GM10847 (cell line): ENCODE measurements at regions not wholly inside any gene's neighbourhood (a gene's known extent, or its start where the extent isn't known, plus 50 kb on each side); places are given as distances from the start of the nearest gene placed in this dataset.

Experiments
- POLR2A ChIP-seq: IDR thresholded peaks from 2 replicates; pipeline ENCODE4 v1.6.1; 2011; ENCODE audit not compliant: insufficient read length; ENCODE audit errors: extremely low read depth

GRCh38 chr7:68152205-68152604 lies 1155.6 kb downstream of the TYW1 start:
- no peak for TF ChIP-seq POLR2A

DNA sequence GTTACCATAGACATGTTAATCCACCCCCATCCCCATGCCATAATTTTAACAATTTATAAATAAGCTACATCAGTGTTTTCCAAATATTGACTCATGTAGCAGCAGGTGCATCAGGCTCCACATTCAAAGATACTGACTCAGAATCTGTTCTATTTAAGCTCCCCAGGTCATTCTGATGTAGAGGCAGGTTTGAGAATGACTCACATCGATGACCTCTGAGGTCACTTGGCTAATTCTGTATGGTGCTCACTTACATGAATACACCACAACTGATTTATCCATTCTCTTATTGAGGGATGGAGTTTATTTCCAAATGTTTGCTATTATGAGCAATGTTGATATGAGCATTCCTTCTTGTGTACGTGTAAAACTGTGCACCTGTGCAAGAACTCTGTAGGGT lies 1159.0 kb downstream of the TYW1 start:
- TF ChIP-seq POLR2A = no peak

- TF ChIP-seq POLR2A = no peak
These were observed 1162.2 kb downstream of the TYW1 start for GRCh38 chr7:68158686-68159295.

DNA sequence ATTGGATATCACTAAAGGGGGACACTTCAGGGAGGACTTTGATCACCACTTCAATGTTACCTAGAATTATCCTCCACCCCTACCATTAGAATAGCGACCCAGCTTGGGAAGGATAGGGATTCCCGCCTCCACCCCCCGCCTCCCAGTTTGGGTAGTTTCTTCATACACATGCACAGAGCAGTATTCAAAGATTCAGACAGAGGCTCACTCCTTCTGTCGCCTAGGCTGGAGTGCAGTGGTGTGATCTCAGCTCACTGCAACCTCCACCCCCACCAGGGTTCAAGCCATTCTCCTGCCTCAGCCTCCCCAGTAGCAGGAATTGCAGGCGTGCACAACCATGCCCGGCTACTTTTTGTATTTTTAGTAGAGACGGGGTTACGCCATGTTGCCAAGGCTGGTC lies 1166.1 kb downstream of the TYW1 start:
- no peak for TF ChIP-seq POLR2A

GRCh38 chr7:68166525-68166924 lies 1169.9 kb downstream of the TYW1 start:
- no peak for TF ChIP-seq POLR2A

DNA sequence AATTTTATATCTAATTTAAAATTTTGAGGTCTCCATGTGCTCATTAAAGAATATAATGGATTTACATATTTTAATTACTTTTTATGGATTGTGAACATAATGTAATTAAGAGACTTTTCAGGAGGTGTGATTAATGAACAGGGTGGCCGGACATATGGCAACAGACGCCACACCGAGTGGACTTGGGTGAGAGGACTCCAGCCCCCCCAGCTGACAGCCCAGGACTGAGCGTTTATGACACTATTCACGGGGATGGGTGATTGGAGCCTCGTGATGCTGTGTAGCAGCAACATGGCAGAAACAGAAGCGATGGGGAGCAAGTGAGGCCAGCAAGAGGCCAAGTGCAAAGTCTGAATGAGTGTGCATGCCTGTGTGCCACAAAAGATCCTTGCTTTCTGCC lies 1176.9 kb downstream of the TYW1 start:
- no peak for TF ChIP-seq POLR2A

DNA sequence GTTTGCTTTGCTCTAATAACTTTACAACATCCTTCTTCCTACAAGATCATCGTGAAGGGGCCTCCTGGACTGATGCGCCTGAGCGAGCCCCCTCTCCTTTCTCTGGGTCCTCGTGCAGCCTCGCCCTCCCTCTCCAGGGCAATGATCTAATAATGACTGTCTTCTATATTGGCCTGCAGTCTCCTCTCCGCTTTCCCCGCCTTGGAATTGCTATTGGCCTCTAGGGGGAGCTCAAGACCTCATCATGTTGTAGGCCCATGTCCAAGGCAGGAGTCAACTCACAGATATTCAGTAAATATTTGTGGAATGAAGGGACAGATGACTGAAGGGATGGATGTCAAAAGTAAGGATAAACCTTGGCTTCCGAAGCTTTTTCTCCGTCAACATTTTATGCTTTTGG lies 1180.3 kb downstream of the TYW1 start:
- no peak for TF ChIP-seq POLR2A

DNA sequence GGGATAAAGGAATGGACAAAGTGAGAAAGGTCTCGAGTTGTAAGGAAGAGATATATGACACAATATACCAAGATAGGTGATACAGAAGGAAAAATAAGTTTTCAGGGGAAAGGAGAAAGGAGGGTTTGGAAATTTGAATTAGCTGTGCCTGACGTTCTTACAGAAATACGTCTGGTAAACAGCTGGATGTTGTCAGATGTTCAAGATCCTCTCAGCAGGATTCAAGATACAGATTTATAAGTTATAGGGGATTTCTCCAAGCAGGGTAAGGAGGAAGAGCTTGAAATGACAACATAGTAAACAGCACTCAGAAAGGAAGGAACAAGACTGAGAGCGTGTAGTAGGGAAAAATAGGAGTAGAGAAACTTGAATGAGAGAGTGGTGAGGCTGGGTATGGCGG lies 1184.1 kb downstream of the TYW1 start:
- no peak for TF ChIP-seq POLR2A

DNA sequence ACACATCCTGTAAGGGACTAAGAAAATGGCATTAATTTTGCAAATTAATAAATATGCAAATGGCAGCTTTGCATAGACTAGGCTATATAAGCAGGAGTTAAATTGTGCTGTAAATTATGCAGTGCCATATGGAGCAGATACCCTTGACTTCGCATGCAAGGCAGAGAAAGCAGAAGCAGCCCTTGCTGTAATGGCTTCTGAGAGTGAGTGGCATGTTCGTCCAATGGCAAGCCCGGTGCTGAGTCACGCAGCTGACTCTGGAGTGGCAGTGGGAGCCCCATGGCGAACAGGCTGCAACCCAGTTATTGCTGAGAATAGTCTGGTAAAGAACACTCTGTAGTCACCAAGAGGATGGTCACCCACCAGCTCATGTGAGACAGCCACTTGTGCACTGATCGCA lies 1186.5 kb downstream of the TYW1 start:
- no peak for TF ChIP-seq POLR2A

- no peak for TF ChIP-seq POLR2A
These were observed 1189.2 kb downstream of the TYW1 start for GRCh38 chr7:68185631-68186456.

GRCh38 chr7:68187532-68187931 lies 1190.9 kb downstream of the TYW1 start:
- TF ChIP-seq POLR2A = no peak

DNA sequence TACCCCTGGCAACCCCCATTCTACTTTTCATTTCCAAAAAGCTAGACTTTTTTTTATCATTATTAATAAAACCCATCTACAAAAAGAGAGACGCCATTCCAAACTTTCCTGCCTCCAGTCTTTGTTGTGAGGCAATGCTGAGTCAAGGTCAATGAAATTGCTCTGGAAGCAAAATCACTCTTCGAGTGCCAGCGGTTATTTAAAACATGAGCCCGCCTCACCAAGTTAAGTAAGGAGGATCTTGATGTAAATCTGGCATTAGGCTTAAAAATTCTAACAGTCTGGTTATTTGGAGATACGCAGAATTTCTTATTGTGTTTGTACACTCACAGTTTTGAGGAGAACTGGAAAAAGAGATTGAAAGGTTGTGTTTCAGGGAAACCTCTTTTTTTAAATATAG lies 1196.3 kb downstream of the TYW1 start:
- TF ChIP-seq POLR2A = no peak

- TF ChIP-seq POLR2A = no peak
These were observed 1203.5 kb downstream of the TYW1 start for GRCh38 chr7:68200051-68200670.

GRCh38 chr7:68203251-68203650 lies 1206.6 kb downstream of the TYW1 start:
- TF ChIP-seq POLR2A = no peak

DNA sequence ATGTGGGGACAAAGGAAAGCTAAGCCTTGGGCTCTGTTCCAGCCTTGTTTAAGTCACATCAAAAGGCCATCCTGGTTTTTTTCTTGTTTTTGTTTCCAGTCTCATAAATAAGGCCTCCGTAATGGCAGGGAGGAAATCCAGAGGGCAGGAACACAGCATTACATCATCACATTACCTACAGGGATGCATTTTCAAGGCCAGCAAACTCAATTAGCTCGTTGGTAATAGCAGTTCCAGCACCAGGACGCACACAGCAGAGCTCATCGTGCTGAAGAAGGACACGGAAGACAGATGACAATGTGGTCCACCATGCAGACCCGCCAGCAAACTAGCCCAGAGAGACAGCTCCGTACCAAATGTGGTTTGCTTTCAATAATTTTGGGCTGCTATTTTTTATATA lies 1209.2 kb downstream of the TYW1 start:
- TF ChIP-seq POLR2A = no peak

DNA sequence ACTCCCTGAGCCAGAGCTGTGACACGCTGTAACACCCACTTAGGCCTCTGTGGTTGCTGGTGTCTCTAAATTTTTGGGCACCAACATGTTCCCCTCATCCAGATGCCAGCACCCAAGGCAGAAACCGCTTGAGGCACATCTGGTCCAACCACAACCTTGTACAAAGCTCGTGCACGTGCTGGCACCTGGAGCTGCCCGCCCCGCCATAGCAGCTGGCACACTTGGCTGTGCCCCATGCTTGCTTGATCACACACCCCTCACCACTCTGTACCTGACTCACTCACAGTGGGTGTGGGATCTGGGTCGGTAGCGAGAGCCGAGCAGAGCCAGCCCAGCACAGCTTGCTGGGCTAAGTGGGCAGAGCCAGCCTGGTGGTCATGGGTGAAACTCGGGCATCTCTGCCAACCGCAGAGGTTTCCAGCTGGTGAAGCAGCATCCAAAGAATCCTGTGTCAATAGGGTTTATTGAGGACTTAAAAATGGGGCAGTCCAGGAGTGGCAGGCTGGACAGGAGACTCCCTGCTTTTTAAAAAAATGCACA lies 1210.4 kb downstream of the TYW1 start:
- TF ChIP-seq POLR2A = no peak
